ENCODE measurements at regions not wholly inside any gene's neighbourhood (a gene's known extent, or its start where the extent isn't known, plus 50 kb on each side); places are given as distances from the start of the nearest gene placed in this dataset.

DNA sequence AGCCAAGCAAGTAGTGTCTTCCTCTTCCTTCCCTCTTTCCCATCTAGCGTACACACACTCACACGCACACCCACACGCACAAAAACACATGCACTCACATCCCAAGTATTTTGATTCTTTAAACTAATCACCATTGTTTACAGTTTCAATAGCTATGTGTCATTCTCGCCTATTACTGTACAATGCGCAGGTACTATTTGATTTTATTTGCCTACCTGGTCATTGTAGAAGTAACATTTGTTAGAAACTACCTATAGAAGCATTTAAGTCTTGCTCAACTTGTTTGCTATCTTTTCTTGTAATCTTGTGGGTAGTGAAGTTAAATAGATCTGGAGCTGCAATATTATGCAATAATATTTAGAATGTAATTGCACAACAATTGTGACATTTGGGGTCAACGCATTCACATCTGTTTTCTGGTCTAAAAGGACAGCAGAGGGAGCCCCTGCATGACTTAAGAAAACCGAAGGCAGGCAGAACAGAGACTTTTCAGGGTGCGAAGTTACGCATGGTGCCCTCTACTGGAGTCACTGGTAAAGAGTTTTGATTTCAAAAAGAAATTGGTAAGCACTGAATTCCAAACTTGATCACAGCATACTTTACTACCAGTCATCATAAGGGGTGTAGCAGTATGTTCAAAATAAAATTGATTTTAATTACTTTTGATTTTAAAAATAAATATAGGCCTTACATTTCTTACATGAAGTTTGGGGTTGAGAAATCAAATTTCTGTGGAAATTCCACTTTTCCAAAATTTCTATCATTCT, 503.3 kb upstream of the FAM241A start:
- Histone ChIP-seq H3K27ac (ENCODE audit: low read depth in 2 of 2, low read length in 2 of 2) (no peak overlapping the region), H3K9me3 (ENCODE audit: control insufficient read depth in 2 of 2, low read length in 2 of 2) (no peaks in the 10 kb centered on the region), H3K36me3 (ENCODE audit: control insufficient read depth in 2 of 2, insufficient read depth in 2 of 2, low read length in 2 of 2) (no peaks in the 10 kb centered on the region), H3K4me3 (ENCODE audit: low read length in 2 of 2) (no peak overlapping the region), H3K9ac (ENCODE audit: low read depth in 1 of 2, low read length in 2 of 2) (no peak overlapping the region), H3K27me3 (ENCODE audit: control insufficient read depth in 2 of 2, insufficient read depth in 2 of 2, low read length in 2 of 2) (no peaks in the 10 kb centered on the region), H3K4me1 (ENCODE audit: control insufficient read depth in 2 of 2, insufficient read depth in 2 of 2, low read length in 2 of 2) (no peaks in the 10 kb centered on the region)

GRCh38 chr4:111648056-111648455, 497.2 kb upstream of the FAM241A start:
- H3K9ac ChIP-seq (ENCODE audit: low read depth in 1 of 2, low read length in 2 of 2): no peak overlapping the region
- H3K9me3 ChIP-seq (ENCODE audit: control insufficient read depth in 2 of 2, low read length in 2 of 2): no peaks in the 10 kb centered on the region
- no peak overlapping the region for H3K4me3 ChIP-seq (ENCODE audit: low read length in 2 of 2)
- H3K36me3 ChIP-seq (ENCODE audit: control insufficient read depth in 2 of 2, insufficient read depth in 2 of 2, low read length in 2 of 2): no peaks in the 10 kb centered on the region
- H3K4me1 ChIP-seq (ENCODE audit: control insufficient read depth in 2 of 2, insufficient read depth in 2 of 2, low read length in 2 of 2): no peaks in the 10 kb centered on the region
- H3K27me3 ChIP-seq (ENCODE audit: control insufficient read depth in 2 of 2, insufficient read depth in 2 of 2, low read length in 2 of 2): peaks cover 0 to 3% of the 10 kb centered on the region in 2 donors
- H3K27ac ChIP-seq (ENCODE audit: low read depth in 2 of 2, low read length in 2 of 2): no peak overlapping the region

- H3K36me3 ChIP-seq (ENCODE audit: control insufficient read depth in 2 of 2, insufficient read depth in 2 of 2, low read length in 2 of 2): no peaks in the 10 kb centered on the region
- H3K9me3 ChIP-seq (ENCODE audit: control insufficient read depth in 2 of 2, low read length in 2 of 2): no peaks in the 10 kb centered on the region
- H3K4me1 ChIP-seq (ENCODE audit: control insufficient read depth in 2 of 2, insufficient read depth in 2 of 2, low read length in 2 of 2): no peaks in the 10 kb centered on the region
- H3K4me3 ChIP-seq (ENCODE audit: low read length in 2 of 2): no peak overlapping the region
- peaks cover 0 to 3% of the 10 kb centered on the region in 2 donors for H3K27me3 ChIP-seq (ENCODE audit: control insufficient read depth in 2 of 2, insufficient read depth in 2 of 2, low read length in 2 of 2)
- H3K27ac ChIP-seq (ENCODE audit: low read depth in 2 of 2, low read length in 2 of 2): no peak overlapping the region
- no peak overlapping the region for H3K9ac ChIP-seq (ENCODE audit: low read depth in 1 of 2, low read length in 2 of 2)
These were observed 495.9 kb upstream of the FAM241A start for GRCh38 chr4:111649308-111649707.

DNA sequence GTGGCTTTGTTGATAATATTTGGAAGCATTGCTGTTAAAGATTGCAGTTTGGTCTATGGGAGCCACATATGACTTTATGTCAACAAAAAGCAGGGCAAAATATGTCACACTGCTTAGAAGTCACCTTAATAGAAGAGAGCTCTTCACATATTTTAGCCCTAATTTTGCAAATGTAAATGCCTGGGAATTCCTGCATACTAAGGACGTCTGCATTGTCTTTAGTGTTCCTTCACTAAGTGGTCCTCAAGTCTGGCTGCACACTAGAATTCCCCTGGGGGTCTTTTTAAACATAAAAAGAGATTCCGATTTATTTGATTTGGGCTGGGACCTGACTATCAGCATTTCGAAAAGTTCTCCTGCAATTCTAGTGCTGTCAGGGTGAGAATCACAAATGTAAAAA, 495.1 kb upstream of the FAM241A start:
- peaks cover 0 to 3% of the 10 kb centered on the region in 2 donors for H3K27me3 ChIP-seq (ENCODE audit: control insufficient read depth in 2 of 2, insufficient read depth in 2 of 2, low read length in 2 of 2)
- no peaks in the 10 kb centered on the region for H3K36me3 ChIP-seq (ENCODE audit: control insufficient read depth in 2 of 2, insufficient read depth in 2 of 2, low read length in 2 of 2)
- H3K9ac ChIP-seq (ENCODE audit: low read depth in 1 of 2, low read length in 2 of 2): no peak overlapping the region
- H3K4me1 ChIP-seq (ENCODE audit: control insufficient read depth in 2 of 2, insufficient read depth in 2 of 2, low read length in 2 of 2): no peaks in the 10 kb centered on the region
- H3K9me3 ChIP-seq (ENCODE audit: control insufficient read depth in 2 of 2, low read length in 2 of 2): no peaks in the 10 kb centered on the region
- H3K27ac ChIP-seq (ENCODE audit: low read depth in 2 of 2, low read length in 2 of 2): no peak overlapping the region
- H3K4me3 ChIP-seq (ENCODE audit: low read length in 2 of 2): no peak overlapping the region

- no peak overlapping the region for H3K9ac ChIP-seq (ENCODE audit: low read depth in 1 of 2, low read length in 2 of 2)
- no peaks in the 10 kb centered on the region for H3K9me3 ChIP-seq (ENCODE audit: control insufficient read depth in 2 of 2, low read length in 2 of 2)
- peaks cover 0 to 3% of the 10 kb centered on the region in 2 donors for H3K27me3 ChIP-seq (ENCODE audit: control insufficient read depth in 2 of 2, insufficient read depth in 2 of 2, low read length in 2 of 2)
- H3K4me1 ChIP-seq (ENCODE audit: control insufficient read depth in 2 of 2, insufficient read depth in 2 of 2, low read length in 2 of 2): no peaks in the 10 kb centered on the region
- H3K36me3 ChIP-seq (ENCODE audit: control insufficient read depth in 2 of 2, insufficient read depth in 2 of 2, low read length in 2 of 2): no peaks in the 10 kb centered on the region
- H3K27ac ChIP-seq (ENCODE audit: low read depth in 2 of 2, low read length in 2 of 2): no peak overlapping the region
- no peak overlapping the region for H3K4me3 ChIP-seq (ENCODE audit: low read length in 2 of 2)
These were observed 494.6 kb upstream of the FAM241A start for GRCh38 chr4:111650674-111651086.

GRCh38 chr4:111652236-111652635, 493.0 kb upstream of the FAM241A start:
- no peaks in the 10 kb centered on the region for H3K9me3 ChIP-seq (ENCODE audit: control insufficient read depth in 2 of 2, low read length in 2 of 2)
- no peak overlapping the region for H3K27ac ChIP-seq (ENCODE audit: low read depth in 2 of 2, low read length in 2 of 2)
- no peaks in the 10 kb centered on the region for H3K36me3 ChIP-seq (ENCODE audit: control insufficient read depth in 2 of 2, insufficient read depth in 2 of 2, low read length in 2 of 2)
- peaks cover 0 to 3% of the 10 kb centered on the region in 2 donors for H3K27me3 ChIP-seq (ENCODE audit: control insufficient read depth in 2 of 2, insufficient read depth in 2 of 2, low read length in 2 of 2)
- no peak overlapping the region for H3K9ac ChIP-seq (ENCODE audit: low read depth in 1 of 2, low read length in 2 of 2)
- H3K4me1 ChIP-seq (ENCODE audit: control insufficient read depth in 2 of 2, insufficient read depth in 2 of 2, low read length in 2 of 2): no peaks in the 10 kb centered on the region
- H3K4me3 ChIP-seq (ENCODE audit: low read length in 2 of 2): no peak overlapping the region

DNA sequence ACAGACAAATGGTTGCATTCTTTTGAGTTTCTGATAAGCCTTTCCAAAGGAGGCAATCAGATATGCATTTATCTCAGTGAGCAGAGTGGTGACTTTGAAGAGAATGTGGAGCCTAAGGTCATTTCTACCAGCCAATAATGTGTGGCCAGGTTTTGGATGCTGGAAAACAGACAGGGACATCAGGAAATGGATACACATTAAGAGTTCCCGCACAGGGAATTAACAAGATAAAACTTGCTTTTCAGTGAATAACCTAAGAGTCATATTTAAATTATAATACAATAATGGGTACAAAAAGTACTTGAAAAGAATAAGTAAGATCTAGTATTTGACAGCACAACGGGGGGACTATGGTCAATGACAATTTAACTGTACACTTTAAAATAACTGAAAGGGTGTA, 492.3 kb upstream of the FAM241A start:
- no peak overlapping the region for H3K9ac ChIP-seq (ENCODE audit: low read depth in 1 of 2, low read length in 2 of 2)
- no peaks in the 10 kb centered on the region for H3K36me3 ChIP-seq (ENCODE audit: control insufficient read depth in 2 of 2, insufficient read depth in 2 of 2, low read length in 2 of 2)
- no peaks in the 10 kb centered on the region for H3K9me3 ChIP-seq (ENCODE audit: control insufficient read depth in 2 of 2, low read length in 2 of 2)
- no peak overlapping the region for H3K4me3 ChIP-seq (ENCODE audit: low read length in 2 of 2)
- H3K4me1 ChIP-seq (ENCODE audit: control insufficient read depth in 2 of 2, insufficient read depth in 2 of 2, low read length in 2 of 2): no peaks in the 10 kb centered on the region
- no peak overlapping the region for H3K27ac ChIP-seq (ENCODE audit: low read depth in 2 of 2, low read length in 2 of 2)
- peaks cover 0 to 3% of the 10 kb centered on the region in 2 donors for H3K27me3 ChIP-seq (ENCODE audit: control insufficient read depth in 2 of 2, insufficient read depth in 2 of 2, low read length in 2 of 2)

- Histone ChIP-seq H3K27ac (ENCODE audit: low read depth in 2 of 2, low read length in 2 of 2) (no peak overlapping the region), H3K27me3 (ENCODE audit: control insufficient read depth in 2 of 2, insufficient read depth in 2 of 2, low read length in 2 of 2) (no peaks in the 10 kb centered on the region), H3K9ac (ENCODE audit: low read depth in 1 of 2, low read length in 2 of 2) (no peak overlapping the region), H3K36me3 (ENCODE audit: control insufficient read depth in 2 of 2, insufficient read depth in 2 of 2, low read length in 2 of 2) (no peaks in the 10 kb centered on the region), H3K9me3 (ENCODE audit: control insufficient read depth in 2 of 2, low read length in 2 of 2) (no peaks in the 10 kb centered on the region), H3K4me3 (ENCODE audit: low read length in 2 of 2) (no peak overlapping the region), H3K4me1 (ENCODE audit: control insufficient read depth in 2 of 2, insufficient read depth in 2 of 2, low read length in 2 of 2) (no peaks in the 10 kb centered on the region)
These were observed 482.8 kb upstream of the FAM241A start for GRCh38 chr4:111662496-111662895.

GRCh38 chr4:111664308-111664945, 480.8 kb upstream of the FAM241A start:
- no peaks in the 10 kb centered on the region for H3K36me3 ChIP-seq (ENCODE audit: control insufficient read depth in 2 of 2, insufficient read depth in 2 of 2, low read length in 2 of 2)
- H3K9ac ChIP-seq (ENCODE audit: low read depth in 1 of 2, low read length in 2 of 2): no peak overlapping the region
- H3K4me3 ChIP-seq (ENCODE audit: low read length in 2 of 2): no peak overlapping the region
- no peaks in the 10 kb centered on the region for H3K27me3 ChIP-seq (ENCODE audit: control insufficient read depth in 2 of 2, insufficient read depth in 2 of 2, low read length in 2 of 2)
- no peaks in the 10 kb centered on the region for H3K9me3 ChIP-seq (ENCODE audit: control insufficient read depth in 2 of 2, low read length in 2 of 2)
- no peaks in the 10 kb centered on the region for H3K4me1 ChIP-seq (ENCODE audit: control insufficient read depth in 2 of 2, insufficient read depth in 2 of 2, low read length in 2 of 2)
- no peak overlapping the region for H3K27ac ChIP-seq (ENCODE audit: low read depth in 2 of 2, low read length in 2 of 2)

- H3K9ac ChIP-seq (ENCODE audit: low read depth in 1 of 2, low read length in 2 of 2): no peak overlapping the region
- H3K27ac ChIP-seq (ENCODE audit: low read depth in 2 of 2, low read length in 2 of 2): no peak overlapping the region
- no peak overlapping the region for H3K4me3 ChIP-seq (ENCODE audit: low read length in 2 of 2)
- no peaks in the 10 kb centered on the region for H3K27me3 ChIP-seq (ENCODE audit: control insufficient read depth in 2 of 2, insufficient read depth in 2 of 2, low read length in 2 of 2)
- no peaks in the 10 kb centered on the region for H3K9me3 ChIP-seq (ENCODE audit: control insufficient read depth in 2 of 2, low read length in 2 of 2)
- no peaks in the 10 kb centered on the region for H3K4me1 ChIP-seq (ENCODE audit: control insufficient read depth in 2 of 2, insufficient read depth in 2 of 2, low read length in 2 of 2)
- H3K36me3 ChIP-seq (ENCODE audit: control insufficient read depth in 2 of 2, insufficient read depth in 2 of 2, low read length in 2 of 2): no peaks in the 10 kb centered on the region
These were observed 478.4 kb upstream of the FAM241A start for GRCh38 chr4:111666826-111667360.

Measured in mucosa of rectum (tissue), 2 donors.